Nucleus accumbens (tissue), 56 donors: ENCODE measurements at regions not wholly inside any gene's neighbourhood (a gene's known extent, or its start where the extent isn't known, plus 50 kb on each side); places are given as distances from the start of the nearest gene placed in this dataset.

ENCODE experiments used
- DNase-seq, 56 donors: peaks; one replicate each; lab custom pipeline; 2025; lab: John Stamatoyannopoulos, UW

DNA sequence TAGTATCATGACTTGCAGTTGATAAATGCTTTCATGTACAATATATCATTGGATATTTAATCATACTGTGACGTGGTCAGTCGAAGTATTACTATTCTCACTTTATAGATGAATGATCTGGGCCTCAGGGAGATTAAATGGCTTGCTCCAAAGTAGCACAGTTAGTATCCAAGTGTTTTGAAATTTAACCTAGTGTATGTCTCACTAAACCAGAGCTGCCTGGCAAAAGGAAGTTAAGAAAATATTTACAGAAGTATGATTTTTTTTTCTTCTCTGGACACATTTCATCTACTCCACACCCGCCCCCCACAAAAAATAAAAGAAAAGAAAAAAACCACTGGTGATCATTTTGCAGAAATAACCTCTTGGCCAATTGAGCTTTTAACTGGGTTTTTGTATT is 71.9 kb upstream of the CXADR start:
- no peak for DNase-seq

DNA sequence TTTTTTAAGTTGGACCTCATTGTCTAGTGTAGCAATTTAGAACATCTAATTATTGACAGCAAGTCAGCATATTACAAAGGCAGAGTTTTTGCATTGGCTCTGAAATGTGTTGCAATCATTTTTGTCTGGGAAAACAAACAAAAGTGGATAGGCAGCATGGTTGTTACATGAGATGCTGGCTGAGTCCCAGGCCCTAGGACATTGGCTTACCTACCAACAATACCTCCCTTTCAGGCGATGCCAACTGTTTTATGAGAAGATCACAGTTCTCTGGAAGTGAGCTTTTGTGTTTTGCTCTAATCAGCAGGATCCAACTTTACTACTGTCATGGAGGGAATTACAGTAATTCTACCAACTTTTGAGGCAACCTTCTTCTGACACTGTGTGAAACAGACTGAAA is 71.5 kb upstream of the CXADR start:
- DNase-seq = peak in 14 of 56 donors; percentile 7 to 43 (median 22)

DNA sequence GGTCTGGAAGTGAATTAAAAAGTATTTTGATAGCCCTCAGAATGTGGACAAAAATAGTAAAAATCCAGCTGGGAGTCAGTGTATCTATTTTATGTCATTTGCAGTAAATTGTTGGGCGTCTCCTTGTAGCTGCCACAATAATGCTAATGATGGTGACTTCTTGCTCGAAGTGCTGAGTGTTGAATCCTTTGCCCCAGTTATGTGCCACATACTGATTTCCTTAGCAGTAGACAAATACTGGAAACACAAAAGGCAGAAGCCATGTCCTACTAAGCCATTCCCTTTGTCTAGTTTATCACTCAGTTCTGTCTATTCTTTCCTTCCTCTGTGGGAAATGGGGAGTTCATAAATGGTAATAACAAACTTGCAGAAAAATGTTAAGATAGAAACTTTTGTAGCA is 70.7 kb upstream of the CXADR start:
- no peak for DNase-seq

DNA sequence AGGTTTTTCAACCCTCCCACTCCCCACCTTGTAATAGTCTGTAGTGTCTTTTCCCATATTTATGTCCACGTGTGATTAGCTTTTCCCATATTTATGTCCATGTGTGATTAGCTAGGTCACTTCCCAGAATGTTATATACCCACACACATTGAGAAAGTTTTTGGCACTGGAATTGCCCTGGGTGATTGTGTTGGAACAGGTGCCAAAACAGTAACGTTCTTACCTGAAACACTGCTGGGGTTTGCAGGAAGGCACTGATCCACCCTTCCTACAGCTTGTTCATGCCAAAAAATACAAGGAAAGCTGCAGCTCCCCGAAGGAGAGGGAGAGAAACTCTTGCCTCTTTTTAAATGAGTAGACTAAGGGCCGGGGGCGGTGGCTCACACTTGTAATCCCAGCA is 68.0 kb upstream of the CXADR start:
- DNase-seq = no peak

DNA sequence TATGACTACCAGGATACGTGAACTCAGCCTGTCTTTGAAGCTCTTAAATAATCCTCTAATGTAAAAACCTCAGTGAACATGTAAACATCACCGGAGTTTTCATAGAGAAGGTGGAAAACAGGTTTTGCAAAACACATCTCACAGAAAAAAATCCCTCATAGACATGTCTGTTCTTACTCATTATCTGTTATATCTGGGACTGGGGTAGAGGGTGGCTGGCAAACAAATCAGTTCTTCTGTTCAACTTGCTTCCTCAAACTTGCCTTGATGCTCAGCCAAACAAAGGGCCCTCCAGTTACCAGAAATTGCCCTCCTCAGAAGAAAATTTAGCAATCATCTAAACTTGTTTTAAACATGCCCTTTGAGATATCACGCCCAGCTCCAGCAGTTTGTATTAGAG is 66.1 kb upstream of the CXADR start:
- no peak for DNase-seq

DNA sequence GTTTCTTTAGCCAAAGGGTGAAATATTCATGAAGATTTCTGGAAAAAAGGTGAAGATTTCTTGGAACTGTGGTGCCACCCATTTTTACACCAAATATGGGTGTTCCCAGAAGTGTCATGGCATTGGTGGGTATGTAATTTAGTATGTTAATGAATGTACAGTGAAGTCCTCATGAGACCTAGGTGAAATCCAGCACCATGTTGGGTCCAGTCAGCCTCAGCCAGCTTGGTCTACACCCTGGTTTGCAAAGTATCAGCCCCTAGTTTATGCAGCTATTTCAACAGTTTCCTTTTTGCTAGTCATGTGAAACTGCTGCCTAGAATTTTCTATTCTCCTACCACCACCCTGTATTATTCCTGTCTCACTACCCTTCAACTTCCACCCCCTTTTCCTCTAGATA is 63.1 kb upstream of the CXADR start:
- DNase-seq = no peak

DNA sequence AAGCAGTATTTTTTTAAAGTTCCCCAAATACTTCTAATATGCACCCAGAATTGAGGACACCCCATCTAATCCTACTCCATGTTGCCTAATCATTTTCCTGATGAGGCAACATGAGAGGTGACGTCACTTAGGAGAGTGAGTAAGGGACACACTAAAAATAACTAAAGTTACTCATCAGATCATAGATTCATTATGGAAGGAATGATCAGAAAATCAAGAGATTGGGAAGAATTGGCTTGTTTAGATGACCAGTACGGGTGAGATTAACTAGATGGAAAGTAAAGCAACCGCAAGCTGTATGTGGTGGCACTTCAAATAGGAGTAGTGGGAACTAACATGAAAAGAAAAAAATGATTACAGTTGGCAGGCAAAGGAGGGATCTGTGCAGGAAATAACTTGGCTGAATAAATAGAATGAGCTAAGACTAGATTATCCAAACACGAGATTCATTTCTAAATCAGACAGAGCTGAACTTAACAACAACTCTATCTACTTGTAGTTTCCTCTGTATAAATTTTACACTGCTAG is 61.4 kb upstream of the CXADR start:
- DNase-seq = peak in 2 of 56 donors; percentile 14 to 29

DNA sequence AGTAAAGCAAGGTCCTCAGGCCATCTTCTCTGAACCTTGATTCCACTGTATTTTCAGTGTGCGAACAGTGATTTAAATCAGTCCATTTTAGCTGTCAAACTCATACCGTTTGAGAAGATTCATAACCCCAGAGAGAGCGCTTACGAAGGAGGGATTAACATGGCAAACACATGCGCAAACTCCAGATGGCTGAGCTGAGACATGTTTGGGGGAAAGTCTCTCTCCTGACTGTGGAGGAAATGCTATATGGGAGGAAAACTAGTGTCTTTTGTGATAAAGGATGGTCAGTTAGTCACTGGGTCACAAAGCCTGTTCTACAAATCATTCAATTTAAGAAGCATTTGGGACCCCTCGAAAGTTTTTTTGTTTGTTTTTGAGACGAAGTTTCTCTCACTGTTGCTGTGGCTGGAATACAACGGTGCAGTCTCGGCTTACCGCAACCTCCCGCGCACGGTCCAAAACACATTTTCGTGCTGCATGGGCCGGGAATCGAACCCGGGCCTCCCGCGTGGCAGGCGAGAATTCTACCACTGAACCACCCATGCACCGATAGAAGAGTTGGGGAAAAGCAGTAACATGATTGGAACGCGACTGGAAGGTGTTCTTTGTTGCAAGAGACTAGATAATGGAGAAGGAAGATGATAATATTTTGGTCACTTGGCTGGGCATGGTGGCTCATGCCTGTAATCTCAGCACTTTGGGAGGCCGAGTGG is 58.4 kb upstream of the CXADR start:
- peak in 48 of 56 donors; percentile 6 to 82 (median 50) for DNase-seq

DNA sequence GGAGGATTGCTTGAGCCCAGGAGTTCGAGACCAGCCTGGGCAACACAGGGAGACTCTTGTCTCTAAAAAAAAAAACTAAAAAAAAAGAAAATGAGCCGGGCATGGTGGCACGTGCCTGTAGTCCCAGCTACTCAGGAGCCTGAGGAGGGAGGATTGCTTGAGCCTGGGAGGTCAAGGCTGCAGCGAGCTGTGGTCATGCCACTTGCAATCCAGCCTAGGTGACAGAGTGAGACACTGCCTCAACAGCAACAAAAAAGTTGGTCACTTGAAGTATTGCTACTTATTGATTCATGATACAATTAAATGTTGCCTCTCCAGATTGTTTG is 57.9 kb upstream of the CXADR start:
- no peak for DNase-seq

DNA sequence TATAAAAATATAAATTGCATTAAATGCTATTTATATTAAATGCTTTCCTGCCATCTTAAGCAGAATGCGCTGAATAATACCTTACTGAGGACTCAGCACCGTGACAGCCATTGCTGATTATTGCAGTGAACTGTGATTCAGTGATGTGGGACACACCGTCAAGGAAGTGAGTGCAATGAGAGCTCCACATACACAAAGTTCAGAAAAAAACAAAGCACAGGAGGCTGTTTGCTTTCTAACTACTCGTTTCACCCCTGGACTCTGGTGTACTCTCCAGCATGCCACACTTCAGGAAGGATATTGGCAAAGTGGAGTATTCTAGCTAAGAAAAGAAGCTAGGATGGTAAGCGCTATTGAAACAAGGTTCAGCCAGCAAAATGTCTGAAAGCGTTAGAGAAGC is 57.4 kb upstream of the CXADR start:
- no peak for DNase-seq

DNA sequence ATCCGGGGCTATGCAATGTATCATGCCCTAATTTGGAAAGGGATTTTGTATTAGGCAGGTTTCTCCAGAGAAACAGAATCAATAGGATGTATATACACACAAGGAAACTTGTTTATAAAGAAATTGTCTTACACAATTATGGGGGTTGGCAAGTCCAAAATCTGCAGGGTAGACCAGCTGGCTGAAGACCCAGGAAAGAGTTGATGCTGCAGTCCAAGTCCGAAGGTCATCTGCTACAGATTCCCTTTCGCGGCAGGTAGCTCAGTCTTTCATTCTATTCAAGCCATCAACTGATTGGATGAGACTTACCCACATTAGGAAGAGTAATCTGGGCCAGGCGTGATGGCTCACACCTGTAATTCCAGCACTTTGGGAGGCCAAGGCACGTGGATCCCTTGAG is 54.6 kb upstream of the CXADR start:
- DNase-seq = no peak

DNA sequence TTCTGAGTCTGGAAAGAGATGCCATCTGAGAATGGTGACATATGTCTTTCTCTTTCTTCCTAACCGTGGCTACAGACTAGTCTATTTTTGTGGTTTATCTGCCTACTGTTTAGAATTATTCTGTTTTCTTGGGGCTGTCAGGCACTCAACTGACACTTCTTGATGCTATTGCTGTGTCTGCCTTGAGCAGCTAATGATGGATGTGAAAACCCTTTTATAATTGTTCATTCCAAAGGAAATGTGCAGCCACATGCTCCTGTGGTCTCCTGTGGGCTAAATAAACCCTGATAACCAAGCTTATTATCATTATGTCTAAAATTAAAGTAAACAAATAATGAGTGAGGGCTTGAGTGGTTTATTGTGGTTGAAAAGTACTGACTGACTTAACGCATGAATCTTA is 52.7 kb upstream of the CXADR start:
- DNase-seq = no peak

DNA sequence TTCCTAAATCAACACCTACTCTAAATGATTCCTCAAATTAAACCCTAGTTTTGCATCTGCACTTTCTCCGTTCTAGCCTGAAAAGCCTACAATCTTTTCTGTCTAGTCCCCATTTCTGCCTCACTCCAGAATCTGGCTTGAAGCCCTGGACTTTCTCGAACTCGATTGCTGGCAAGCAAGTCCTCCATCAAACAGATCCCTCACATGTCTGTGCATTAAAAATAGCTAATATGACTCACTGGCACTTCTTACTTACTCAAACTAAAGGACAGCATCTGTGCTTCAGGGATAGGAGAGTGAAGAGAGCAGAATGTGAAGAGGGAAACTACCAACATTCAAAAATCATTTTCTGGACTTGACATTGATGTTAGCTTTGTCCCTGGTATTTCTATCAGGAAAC is 51.8 kb upstream of the CXADR start:
- DNase-seq = peak in 7 of 56 donors; percentile 7 to 33 (median 16)

DNA sequence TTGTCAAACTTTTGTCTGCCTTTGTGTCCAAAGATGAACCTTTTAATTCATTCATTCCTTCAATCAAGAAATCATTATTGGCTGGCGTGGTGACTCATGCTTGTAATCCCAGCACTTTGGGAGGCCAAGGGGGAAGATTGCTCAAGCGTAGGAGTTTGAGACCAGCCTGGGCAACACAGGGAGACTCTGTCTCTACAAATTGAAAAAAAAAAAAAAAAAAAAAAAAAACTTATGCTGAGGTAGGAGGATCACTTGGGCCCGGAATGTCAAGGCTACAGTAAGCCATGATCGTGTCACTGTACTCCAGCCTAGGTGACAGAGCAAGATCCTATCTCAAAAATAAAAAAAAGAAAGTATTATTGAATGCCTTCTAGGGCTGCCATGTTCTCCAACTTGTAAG is 51.3 kb upstream of the CXADR start:
- DNase-seq = no peak

DNA sequence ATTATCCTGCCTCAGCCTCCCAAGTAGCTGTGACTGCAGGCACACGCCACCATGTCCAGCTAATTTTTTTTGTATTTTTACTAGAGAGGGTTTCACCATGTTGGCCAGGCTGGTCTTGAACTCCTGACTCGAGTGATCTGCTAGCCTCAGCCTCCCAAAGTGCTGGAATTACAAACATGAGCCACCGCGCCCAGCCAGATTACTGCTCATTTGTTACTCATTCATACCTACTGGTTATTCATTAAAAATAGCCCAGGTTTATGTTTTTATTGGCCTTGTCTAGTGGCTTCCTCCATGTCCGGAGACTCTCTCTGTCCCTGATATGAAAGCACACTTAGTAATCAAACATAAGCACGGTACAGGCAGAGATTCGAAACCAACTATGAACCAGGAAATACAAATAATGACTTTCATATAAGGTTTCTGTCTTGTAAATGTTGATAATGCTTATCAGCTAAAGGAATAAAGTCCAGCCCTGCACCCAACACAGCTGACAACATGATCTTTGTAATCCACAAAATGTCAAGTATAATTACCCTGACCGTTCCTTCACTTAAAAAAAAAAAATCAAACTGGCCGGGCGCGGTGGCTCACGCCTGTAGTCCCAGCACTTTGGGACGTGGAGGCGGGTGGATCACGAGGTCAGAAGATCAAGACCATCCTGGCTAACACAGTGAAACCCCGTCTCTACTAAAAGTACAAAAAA is 50.4 kb upstream of the CXADR start:
- no peak for DNase-seq
